NCI-H1417 (cell line): ENCODE measurements at regions not wholly inside any gene's neighbourhood (a gene's known extent, or its start where the extent isn't known, plus 50 kb on each side); places are given as distances from the start of the nearest gene placed in this dataset.

Experiments used
- DNase-seq, 3 experiments: peaks; one replicate each; lab custom pipeline; 2025; lab: John Stamatoyannopoulos, UW

- no peak for DNase-seq
Observed at GRCh38 chr4:166363198-166363597, 490.2 kb downstream of the TLL1 start.

GRCh38 chr4:166366012-166366411 lies 493.0 kb downstream of the TLL1 start:
- no peak for DNase-seq

- DNase-seq = no peak
Observed at GRCh38 chr4:166377578-166377977, 504.5 kb downstream of the TLL1 start.

- peak in 1 of 3 experiments; percentile 41 for DNase-seq
Observed at GRCh38 chr4:166386491-166387360, 513.7 kb downstream of the TLL1 start.

GRCh38 chr4:166391501-166391900 lies 518.5 kb downstream of the TLL1 start:
- DNase-seq = no peak

- no peak for DNase-seq
Observed at GRCh38 chr4:166399021-166399420, 526.0 kb downstream of the TLL1 start.

GRCh38 chr4:166400270-166400894 lies 527.3 kb downstream of the TLL1 start:
- peak in 2 of 3 experiments; percentile 81 to 89 for DNase-seq

- DNase-seq = no peak
Observed at GRCh38 chr4:166413356-166413755, 540.3 kb downstream of the TLL1 start.

- no peak for DNase-seq
Observed at GRCh38 chr4:166414431-166414830, 541.4 kb downstream of the TLL1 start.

GRCh38 chr4:166415749-166416148 lies 542.7 kb downstream of the TLL1 start:
- no peak for DNase-seq

GRCh38 chr4:166421556-166422156 lies 548.6 kb downstream of the TLL1 start:
- no peak for DNase-seq

- DNase-seq = no peak
Observed at GRCh38 chr4:166422475-166422874, 549.4 kb downstream of the TLL1 start.

- DNase-seq = no peak
Observed at GRCh38 chr4:166426300-166426863, 553.3 kb downstream of the TLL1 start.

GRCh38 chr4:166432125-166432524 lies 559.1 kb downstream of the TLL1 start:
- no peak for DNase-seq

- no peak for DNase-seq
Observed at GRCh38 chr4:166432842-166433241, 559.8 kb downstream of the TLL1 start.

- no peak for DNase-seq
Observed at GRCh38 chr4:166435449-166435848, 562.4 kb downstream of the TLL1 start.

GRCh38 chr4:166458756-166459155 lies 585.7 kb downstream of the TLL1 start:
- DNase-seq = no peak

GRCh38 chr4:166459621-166460020 lies 586.6 kb downstream of the TLL1 start:
- DNase-seq = no peak

- no peak for DNase-seq
Observed at GRCh38 chr4:166460769-166461550, 587.9 kb downstream of the TLL1 start.

GRCh38 chr4:166481055-166481454 lies 608.0 kb downstream of the TLL1 start:
- no peak for DNase-seq

- DNase-seq = no peak
Observed at GRCh38 chr4:166481739-166482138, 608.7 kb downstream of the TLL1 start.

GRCh38 chr4:166482758-166483157 lies 609.7 kb downstream of the TLL1 start:
- no peak for DNase-seq
